T-cell (primary cell): ENCODE measurements at regions not wholly inside any gene's neighbourhood (a gene's known extent, or its start where the extent isn't known, plus 50 kb on each side); places are given as distances from the start of the nearest gene placed in this dataset.

ENCODE experiments used
- ATAC-seq, 4 experiments: fragments of 200-7000 bp in 3 of 4; fragments of 150-1000 bp in 1 of 4; cut with Tn5 transposase; replicated peaks in 1 of 4; 1 replicate in 3 of 4; 2 replicates in 1 of 4; pipeline ENCODE4 v1.10.0; 2021; ENCODE audit warnings: moderate library complexity in 3 of 4, mild to moderate bottlenecking in 2 of 4, moderate number of reproducible peaks in 1 of 4
- CTCF ChIA-PET, 2 donors: fragments of 300-600 bp; sonication (Branson Sonifier 250); formaldehyde crosslinking; loops; one replicate each; lab custom pipeline; 2022; ENCODE audit warnings: antibody characterized with exemption in 2 of 2; lab: Charles Lee
- POLR2A ChIA-PET, 2 donors: fragments of 300-600 bp; sonication (Branson Sonifier 250); formaldehyde crosslinking; loops; one replicate each; lab custom pipeline; 2022; ENCODE audit warnings: antibody characterized with exemption in 2 of 2; lab: Charles Lee
- DNase-seq, 35 experiments: peaks; one replicate each; pipeline versions ENCODE4 v3.0.0 to v3.0.0-alpha.2; 2013 to 2023
- H3K27ac ChIP-seq: one replicate; pipeline ENCODE4 v1.5.1; 2013; ENCODE audit warnings: low read length
- H3K27me3 ChIP-seq, 2 experiments: replicated peaks in 1 of 2; 1 replicate in 1 of 2; 2 replicates in 1 of 2; pipeline versions ENCODE4 v1.6.1 to v1.7.0; 2013; ENCODE audit warnings: low read length in 1 of 2, mixed read lengths in 1 of 2; ENCODE audit not compliant: control insufficient read depth in 2 of 2, insufficient read depth in 2 of 2; ENCODE audit errors: extremely low read depth in 1 of 2
- H3K36me3 ChIP-seq, 2 donors: 1 replicate in 1 of 2; 2 replicates in 1 of 2; pipeline versions ENCODE4 v1.6.1 to v1.7.0; 2013; ENCODE audit warnings: low read length in 1 of 2; ENCODE audit not compliant: control insufficient read depth in 2 of 2, insufficient read depth in 1 of 2; ENCODE audit errors: extremely low read depth in 1 of 2
- H3K4me1 ChIP-seq, 2 experiments: 1 replicate in 1 of 2; 2 replicates in 1 of 2; pipeline versions ENCODE4 v1.6.1 to v1.7.0; 2013; ENCODE audit warnings: low read length in 2 of 2, mixed read lengths in 1 of 2; ENCODE audit not compliant: insufficient read depth in 2 of 2, control insufficient read depth in 1 of 2; ENCODE audit errors: extremely low read depth in 1 of 2
- H3K4me3 ChIP-seq, 2 donors: 1 replicate in 1 of 2; 2 replicates in 1 of 2; pipeline versions ENCODE4 v1.5.1 to v1.7.0; 2013; ENCODE audit warnings: mild to moderate bottlenecking in 2 of 2, low read length in 1 of 2, moderate library complexity in 1 of 2; ENCODE audit not compliant: control insufficient read depth in 1 of 2; ENCODE audit errors: extremely low read depth in 1 of 2
- H3K9me3 ChIP-seq: 2 replicates; pipeline ENCODE4 v1.7.0; 2013
- H3K27ac Mint-ChIP-seq, 2 donors: one replicate each; pipeline ENCODE4 v1.8.0; 2020 to 2021; ENCODE audit warnings: mild to moderate bottlenecking in 2 of 2, mixed read lengths in 2 of 2
- H3K27me3 Mint-ChIP-seq, 2 donors: one replicate each; pipeline ENCODE4 v1.8.0; 2021 to 2022; ENCODE audit warnings: mixed read lengths in 2 of 2
- H3K36me3 Mint-ChIP-seq: one replicate; pipeline ENCODE4 v1.8.0; 2021; ENCODE audit warnings: mixed read lengths
- H3K4me1 Mint-ChIP-seq, 3 donors: one replicate each; pipeline ENCODE4 v1.8.0; 2020 to 2022; ENCODE audit warnings: mixed read lengths in 3 of 3, mild to moderate bottlenecking in 1 of 3
- H3K4me3 Mint-ChIP-seq, 3 donors: one replicate each; pipeline ENCODE4 v1.8.0; 2020 to 2022; ENCODE audit warnings: mild to moderate bottlenecking in 3 of 3, mixed read lengths in 3 of 3, moderate library complexity in 3 of 3
- H3K9me3 Mint-ChIP-seq, 3 donors: one replicate each; pipeline ENCODE4 v1.8.0; 2020 to 2022; ENCODE audit warnings: mixed read lengths in 3 of 3
- WGBS: methylation state at CpG from one replicate; pipeline ENCODE4 v1.1.5; 2013; ENCODE audit warnings: missing lambda C conversion rate; ENCODE audit not compliant: insufficient coverage; 5-methylcytosine and 5-hydroxymethylcytosine counted together

DNA sequence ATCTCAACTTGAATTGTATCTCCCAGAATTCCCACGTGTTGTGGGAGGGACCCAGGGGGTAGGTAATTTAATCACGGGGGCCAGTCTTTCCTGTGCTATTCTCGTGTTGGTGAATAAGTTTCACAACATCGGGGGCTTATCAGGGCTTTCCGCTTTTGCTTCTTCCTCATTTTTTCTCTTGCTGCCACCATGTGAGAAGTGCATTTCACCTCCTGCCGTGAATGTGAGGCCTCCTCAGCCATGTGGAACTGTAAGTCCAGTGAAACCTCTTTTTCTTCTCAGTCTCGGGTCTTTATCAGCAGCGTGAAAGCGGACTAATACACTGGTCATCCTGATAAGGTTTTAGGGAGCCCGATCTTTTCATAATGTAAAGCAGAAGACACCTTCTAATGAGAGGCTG is 687.0 kb upstream of the FTMT start:
- Mint-ChIP-seq H3K27me3 (no peaks in the 10 kb centered on the region), H3K4me1 (no peaks in the 10 kb centered on the region), H3K4me3 (no peak overlapping the region), H3K27ac (no peak overlapping the region), H3K36me3 (no peaks in the 10 kb centered on the region), H3K9me3 (no peaks in the 10 kb centered on the region)
- Histone ChIP-seq H3K4me3 (no peak overlapping the region), H3K4me1 (no peaks in the 10 kb centered on the region), H3K36me3 (no peaks in the 10 kb centered on the region), H3K9me3 (no peaks in the 10 kb centered on the region), H3K27me3 (no peaks in the 10 kb centered on the region), H3K27ac (no peak overlapping the region)
- ATAC-seq (no peak), DNase-seq (no peak)
- CTCF ChIA-PET = no interaction called here
- WGBS = 69% methylated on average over 4 of the region's 10 CpGs
- POLR2A ChIA-PET = no interaction called here

DNA sequence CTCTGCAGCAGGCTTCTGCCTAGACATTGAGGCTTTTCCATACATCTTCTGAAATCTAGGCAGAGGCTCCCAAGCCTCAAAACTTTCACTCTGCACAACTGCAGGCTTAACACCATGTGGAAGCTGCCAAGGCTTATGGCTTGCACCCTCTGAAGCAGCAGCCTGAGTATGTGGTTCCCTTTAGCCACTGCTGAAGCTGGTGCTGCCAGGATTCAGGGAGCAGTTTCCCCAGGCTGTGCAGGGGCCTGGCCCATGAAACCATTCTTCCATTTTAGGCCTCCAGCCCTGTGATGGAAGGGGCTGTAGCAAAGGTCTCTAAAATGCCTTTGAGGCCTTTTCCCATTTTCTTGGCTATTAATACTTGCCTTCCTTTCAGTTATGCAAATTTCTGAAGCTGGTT is 680.3 kb upstream of the FTMT start:
- CTCF ChIA-PET = no interaction called here
- ATAC-seq (no peak), DNase-seq (no peak)
- Histone ChIP-seq H3K27me3 (no peaks in the 10 kb centered on the region), H3K4me1 (no peaks in the 10 kb centered on the region), H3K4me3 (no peak overlapping the region), H3K27ac (no peak overlapping the region), H3K36me3 (no peaks in the 10 kb centered on the region), H3K9me3 (no peaks in the 10 kb centered on the region)
- Mint-ChIP-seq H3K9me3 (peaks cover under 1 to 4% (median 4%) of the 10 kb centered on the region in 3 donors), H3K4me3 (no peak overlapping the region), H3K36me3 (no peaks in the 10 kb centered on the region), H3K27ac (no peak overlapping the region), H3K27me3 (no peaks in the 10 kb centered on the region), H3K4me1 (no peaks in the 10 kb centered on the region)
- POLR2A ChIA-PET = no interaction called here

DNA sequence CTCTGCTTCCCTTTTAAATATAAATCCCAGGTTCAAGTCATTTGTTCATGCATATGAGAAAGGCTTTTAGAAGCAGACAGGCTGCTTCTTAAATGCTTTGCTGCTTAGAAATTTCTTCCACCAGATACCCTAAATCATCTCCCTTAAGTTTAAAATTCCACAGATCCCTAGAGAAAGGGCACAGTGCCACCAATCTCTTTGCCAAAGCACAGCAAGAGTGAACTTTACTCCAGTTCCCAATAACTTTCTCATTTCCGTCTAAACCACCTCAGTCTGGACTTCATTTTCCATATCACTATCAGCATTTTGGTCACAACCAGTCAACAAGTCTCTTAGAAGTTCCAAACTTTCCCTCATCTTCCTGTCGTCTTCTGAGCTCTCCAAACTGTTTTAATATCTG is 679.8 kb upstream of the FTMT start:
- Mint-ChIP-seq H3K36me3 (no peaks in the 10 kb centered on the region), H3K4me1 (no peaks in the 10 kb centered on the region), H3K27me3 (no peaks in the 10 kb centered on the region), H3K4me3 (no peak overlapping the region), H3K9me3 (peaks cover 3 to 4% (median 4%) of the 10 kb centered on the region in 3 donors), H3K27ac (no peak overlapping the region)
- ATAC-seq (no peak), DNase-seq (no peak)
- no peak overlapping the region for H3K4me3 ChIP-seq
- CTCF ChIA-PET = no interaction called here
- no peaks in the 10 kb centered on the region for H3K27me3 ChIP-seq
- H3K36me3 ChIP-seq = no peaks in the 10 kb centered on the region
- WGBS = 42% methylated on average over 2 of the region's 2 CpGs
- POLR2A ChIA-PET = no interaction called here
- no peaks in the 10 kb centered on the region for H3K4me1 ChIP-seq
- H3K9me3 ChIP-seq = no peaks in the 10 kb centered on the region
- no peak overlapping the region for H3K27ac ChIP-seq

DNA sequence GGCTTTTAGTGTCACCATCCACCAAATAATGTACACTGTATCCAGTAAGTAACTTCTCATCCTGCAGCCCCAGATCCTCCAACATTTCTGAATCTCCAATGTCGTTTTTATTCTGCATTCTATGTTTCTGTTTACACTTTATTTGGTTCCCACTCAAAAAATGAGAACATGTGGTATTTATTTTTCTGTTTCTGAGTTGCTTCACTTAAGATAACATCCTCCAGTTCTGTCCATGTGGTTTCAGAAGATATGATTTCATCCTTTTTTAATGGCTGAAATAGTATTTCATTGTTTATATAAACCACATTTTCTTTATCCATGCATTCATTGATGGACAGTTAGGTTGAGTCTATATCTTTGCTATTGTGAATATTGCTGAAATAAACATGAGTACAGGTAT is 677.3 kb upstream of the FTMT start:
- POLR2A ChIA-PET = no interaction called here
- H3K4me3 ChIP-seq = no peak overlapping the region
- H3K27ac ChIP-seq = no peak overlapping the region
- CTCF ChIA-PET = no interaction called here
- H3K4me3 Mint-ChIP-seq = no peak overlapping the region
- H3K4me1 Mint-ChIP-seq = no peaks in the 10 kb centered on the region
- no peak for DNase-seq
- H3K9me3 ChIP-seq = no peaks in the 10 kb centered on the region
- no peaks in the 10 kb centered on the region for H3K36me3 ChIP-seq
- no peak overlapping the region for H3K27ac Mint-ChIP-seq
- no peaks in the 10 kb centered on the region for H3K27me3 ChIP-seq
- H3K4me1 ChIP-seq = no peaks in the 10 kb centered on the region
- H3K36me3 Mint-ChIP-seq = no peaks in the 10 kb centered on the region
- H3K27me3 Mint-ChIP-seq = no peaks in the 10 kb centered on the region
- WGBS = no CpG with 5 or more reads among the region's 1 CpG
- no peak for ATAC-seq
- H3K9me3 Mint-ChIP-seq = peaks cover 3 to 7% (median 4%) of the 10 kb centered on the region in 3 donors

DNA sequence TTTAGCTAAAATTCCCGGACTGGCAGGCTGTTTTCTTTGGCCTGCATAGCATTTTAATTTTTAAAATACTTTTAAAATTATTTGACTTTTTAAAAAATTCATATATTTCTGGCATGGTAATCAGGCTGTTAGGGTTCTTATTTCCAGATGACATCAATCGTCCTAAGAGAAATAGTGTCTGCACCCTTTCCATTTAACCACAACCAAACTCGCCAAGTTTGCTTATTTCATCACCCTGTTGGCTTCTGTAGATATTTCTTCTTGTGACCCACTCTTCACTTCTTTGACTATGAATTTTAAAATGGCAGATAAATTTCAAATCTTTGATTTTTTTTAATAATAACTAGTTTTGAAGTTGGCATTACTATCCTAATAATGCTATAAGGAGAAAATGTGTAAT is 675.7 kb upstream of the FTMT start:
- Mint-ChIP-seq H3K36me3 (no peaks in the 10 kb centered on the region), H3K9me3 (peaks cover 4 to 6% (median 5%) of the 10 kb centered on the region in 3 donors), H3K27ac (no peak overlapping the region), H3K4me3 (no peak overlapping the region), H3K4me1 (no peaks in the 10 kb centered on the region), H3K27me3 (no peaks in the 10 kb centered on the region)
- H3K27me3 ChIP-seq = no peaks in the 10 kb centered on the region
- DNase-seq (no peak), ATAC-seq (no peak)
- no peaks in the 10 kb centered on the region for H3K36me3 ChIP-seq
- WGBS = no CpG with 5 or more reads among the region's 3 CpGs
- POLR2A ChIA-PET = no interaction called here
- CTCF ChIA-PET = no interaction called here
- H3K4me1 ChIP-seq = no peaks in the 10 kb centered on the region
- H3K9me3 ChIP-seq = no peaks in the 10 kb centered on the region
- no peak overlapping the region for H3K27ac ChIP-seq
- H3K4me3 ChIP-seq = no peak overlapping the region

DNA sequence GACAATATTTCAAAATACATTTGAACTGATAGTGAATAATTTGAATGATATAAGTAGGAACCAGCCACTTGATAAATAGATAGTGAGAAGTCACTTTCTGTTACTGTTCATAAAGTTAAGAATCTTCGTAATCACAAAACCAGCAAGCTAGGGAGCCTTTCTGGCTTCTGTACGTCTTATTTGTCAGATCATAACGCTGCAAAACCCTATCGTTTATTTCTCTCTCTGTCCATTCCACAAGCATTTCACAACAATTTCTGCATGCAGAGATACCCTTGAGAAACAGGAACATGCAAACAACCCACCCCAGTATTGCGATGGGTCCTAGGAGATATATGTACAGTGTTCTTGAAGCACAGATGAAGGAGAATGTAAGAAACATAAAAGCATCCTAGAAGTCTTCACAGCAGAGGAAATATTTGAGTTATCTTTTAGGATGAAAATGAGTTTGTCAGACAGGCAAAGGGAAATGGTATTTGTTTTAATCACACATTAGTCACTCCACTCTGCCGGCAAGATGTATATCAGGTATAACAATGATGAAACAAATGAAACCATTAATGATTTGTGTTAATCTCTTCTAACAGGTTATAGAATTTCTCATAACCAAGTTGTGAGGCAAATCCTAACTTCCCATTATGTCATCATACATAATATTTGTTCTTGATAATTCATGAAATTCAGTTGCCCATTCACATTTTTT is 668.7 kb upstream of the FTMT start:
- H3K27ac Mint-ChIP-seq = no peak overlapping the region
- no peaks in the 10 kb centered on the region for H3K4me1 Mint-ChIP-seq
- no peak for ATAC-seq
- Histone ChIP-seq H3K4me3 (no peak overlapping the region), H3K36me3 (no peaks in the 10 kb centered on the region), H3K27me3 (no peaks in the 10 kb centered on the region), H3K9me3 (no peaks in the 10 kb centered on the region), H3K4me1 (no peaks in the 10 kb centered on the region), H3K27ac (no peak overlapping the region)
- POLR2A ChIA-PET = no interaction called here
- no peak overlapping the region for H3K4me3 Mint-ChIP-seq
- peaks cover 0 to 12% (median 4%) of the 10 kb centered on the region in 3 donors for H3K9me3 Mint-ChIP-seq
- no peak for DNase-seq
- CTCF ChIA-PET = no interaction called here
- 80% methylated on average over 1 of the region's 6 CpGs for WGBS
- no peaks in the 10 kb centered on the region for H3K27me3 Mint-ChIP-seq
- no peaks in the 10 kb centered on the region for H3K36me3 Mint-ChIP-seq

DNA sequence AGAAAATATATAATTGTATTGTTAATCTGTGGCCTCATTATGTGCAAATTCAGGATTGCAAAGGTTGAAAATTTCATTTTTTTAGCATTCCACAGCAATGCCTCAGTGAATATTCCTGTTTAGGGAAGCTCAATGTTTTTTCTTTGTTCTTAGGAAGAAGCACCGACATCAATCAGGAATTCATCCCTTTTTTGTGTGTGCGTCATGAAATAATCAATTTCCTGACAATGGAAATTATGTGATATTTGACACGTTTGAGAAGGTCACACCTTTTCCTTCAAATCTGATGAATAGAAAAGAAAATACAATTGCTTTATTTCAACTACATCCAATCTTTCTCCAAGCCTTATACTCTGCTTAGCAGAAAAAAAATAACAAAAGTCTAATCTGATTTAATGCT is 662.8 kb upstream of the FTMT start:
- Mint-ChIP-seq H3K4me3 (no peak overlapping the region), H3K36me3 (no peaks in the 10 kb centered on the region), H3K27ac (no peak overlapping the region), H3K4me1 (no peaks in the 10 kb centered on the region), H3K9me3 (peaks cover 3 to 25% (median 5%) of the 10 kb centered on the region in 3 donors), H3K27me3 (no peaks in the 10 kb centered on the region)
- Histone ChIP-seq H3K9me3 (no peaks in the 10 kb centered on the region), H3K4me3 (no peak overlapping the region), H3K27me3 (no peaks in the 10 kb centered on the region), H3K36me3 (no peaks in the 10 kb centered on the region), H3K27ac (no peak overlapping the region), H3K4me1 (no peaks in the 10 kb centered on the region)
- ChIA-PET POLR2A (no interaction called here), CTCF (interaction anchor here in 1 of 2 donors (0.6 kb wide), 1 partner anchor 37 kb away, joined by 3 read pairs; no protein-coding TSS in a partner anchor)
- DNase-seq = no peak
- WGBS = no CpG with 5 or more reads among the region's 3 CpGs
- no peak for ATAC-seq
